Nephron progenitor cell (in vitro differentiated cells): ENCODE measurements at regions not wholly inside any gene's neighbourhood (a gene's known extent, or its start where the extent isn't known, plus 50 kb on each side); places are given as distances from the start of the nearest gene placed in this dataset.

ENCODE experiments used
- DNase-seq: peaks from one replicate; pipeline ENCODE4 v3.0.0; 2021
- H3K27ac Mint-ChIP-seq: 2 replicates; pipeline ENCODE4 v1.8.0; 2021; ENCODE audit warnings: mild to moderate bottlenecking, moderate library complexity, mixed read lengths
- H3K27me3 Mint-ChIP-seq: 2 replicates; pipeline ENCODE4 v1.8.0; 2021; ENCODE audit warnings: mild to moderate bottlenecking, low read depth, mixed read lengths; ENCODE audit not compliant: poor library complexity
- H3K36me3 Mint-ChIP-seq: 2 replicates; pipeline ENCODE4 v1.8.0; 2021; ENCODE audit warnings: low read depth, mixed read lengths
- H3K4me1 Mint-ChIP-seq: 2 replicates; pipeline ENCODE4 v1.8.0; 2021; ENCODE audit warnings: mixed read lengths
- H3K4me3 Mint-ChIP-seq: 2 replicates; pipeline ENCODE4 v1.8.0; 2021; ENCODE audit warnings: mild to moderate bottlenecking, moderate library complexity, mixed read lengths
- H3K9me3 Mint-ChIP-seq: 2 replicates; pipeline ENCODE4 v1.8.0; 2021; ENCODE audit warnings: mild to moderate bottlenecking, moderate library complexity, mixed read lengths
- CTCF ChIP-seq: fragments of 200-600 bp; sonication (generic); IDR thresholded peaks from 2 replicates; pipeline ENCODE4 v1.5.0; 2021; ENCODE audit warnings: antibody characterized with exemption

- Mint-ChIP-seq H3K4me1 (no peaks in the 10 kb centered on the region), H3K9me3 (peaks cover 5% of the 10 kb centered on the region), H3K27me3 (peaks cover 21% of the 10 kb centered on the region), H3K36me3 (no peaks in the 10 kb centered on the region), H3K27ac (no peak overlapping the region), H3K4me3 (no peak overlapping the region)
- no peak for DNase-seq
- no peak for TF ChIP-seq CTCF
Observed at GRCh38 chr22:49163960-49164690, 663.5 kb downstream of the BRD1 start.

DNA sequence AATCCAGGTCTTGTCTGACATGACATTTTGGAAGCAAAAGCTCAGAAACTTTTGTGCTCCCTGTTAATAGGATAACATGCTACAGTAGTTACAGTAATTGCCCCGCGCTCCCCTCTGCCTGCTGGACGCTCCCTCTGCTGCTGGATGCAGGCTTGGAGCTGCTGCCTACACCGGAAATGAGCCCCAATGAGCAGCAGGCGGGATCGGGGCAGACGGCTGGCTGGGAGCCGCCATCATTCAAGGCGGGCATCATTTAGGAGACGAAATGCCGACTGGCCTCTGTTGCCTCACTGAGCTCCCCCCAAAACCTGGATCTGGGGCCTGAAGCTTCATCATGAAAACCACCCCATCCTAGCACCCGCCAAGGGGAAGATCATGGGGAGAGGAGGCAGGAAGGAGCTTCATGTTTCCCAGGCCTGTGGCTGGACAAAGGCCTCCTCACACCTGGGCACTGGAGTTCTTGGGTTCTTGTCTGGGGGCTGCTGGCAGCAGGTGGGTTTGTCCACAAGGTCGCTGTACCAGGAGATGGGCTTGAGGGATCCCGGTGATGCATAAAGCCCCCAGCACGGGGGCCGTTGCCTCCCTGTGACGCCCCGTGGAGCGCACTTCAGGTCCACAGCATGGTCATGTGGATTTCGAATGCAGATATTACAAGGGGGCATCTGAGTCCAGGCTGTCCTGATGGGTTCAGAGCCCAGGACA lies 664.3 kb downstream of the BRD1 start:
- no peaks in the 10 kb centered on the region for H3K4me1 Mint-ChIP-seq
- no peak overlapping the region for H3K4me3 Mint-ChIP-seq
- no peak overlapping the region for H3K27ac Mint-ChIP-seq
- H3K36me3 Mint-ChIP-seq = no peaks in the 10 kb centered on the region
- H3K9me3 Mint-ChIP-seq = peaks cover 4% of the 10 kb centered on the region
- TF ChIP-seq CTCF = no peak
- DNase-seq = no peak
- H3K27me3 Mint-ChIP-seq = peaks cover 17% of the 10 kb centered on the region

- no peaks in the 10 kb centered on the region for H3K36me3 Mint-ChIP-seq
- H3K4me3 Mint-ChIP-seq = no peak overlapping the region
- DNase-seq = no peak
- H3K4me1 Mint-ChIP-seq = no peaks in the 10 kb centered on the region
- no peaks in the 10 kb centered on the region for H3K9me3 Mint-ChIP-seq
- TF ChIP-seq CTCF = no peak
- H3K27me3 Mint-ChIP-seq = peaks cover 18% of the 10 kb centered on the region
- H3K27ac Mint-ChIP-seq = no peak overlapping the region
Observed at GRCh38 chr22:49162841-49163240, 664.8 kb downstream of the BRD1 start.

DNA sequence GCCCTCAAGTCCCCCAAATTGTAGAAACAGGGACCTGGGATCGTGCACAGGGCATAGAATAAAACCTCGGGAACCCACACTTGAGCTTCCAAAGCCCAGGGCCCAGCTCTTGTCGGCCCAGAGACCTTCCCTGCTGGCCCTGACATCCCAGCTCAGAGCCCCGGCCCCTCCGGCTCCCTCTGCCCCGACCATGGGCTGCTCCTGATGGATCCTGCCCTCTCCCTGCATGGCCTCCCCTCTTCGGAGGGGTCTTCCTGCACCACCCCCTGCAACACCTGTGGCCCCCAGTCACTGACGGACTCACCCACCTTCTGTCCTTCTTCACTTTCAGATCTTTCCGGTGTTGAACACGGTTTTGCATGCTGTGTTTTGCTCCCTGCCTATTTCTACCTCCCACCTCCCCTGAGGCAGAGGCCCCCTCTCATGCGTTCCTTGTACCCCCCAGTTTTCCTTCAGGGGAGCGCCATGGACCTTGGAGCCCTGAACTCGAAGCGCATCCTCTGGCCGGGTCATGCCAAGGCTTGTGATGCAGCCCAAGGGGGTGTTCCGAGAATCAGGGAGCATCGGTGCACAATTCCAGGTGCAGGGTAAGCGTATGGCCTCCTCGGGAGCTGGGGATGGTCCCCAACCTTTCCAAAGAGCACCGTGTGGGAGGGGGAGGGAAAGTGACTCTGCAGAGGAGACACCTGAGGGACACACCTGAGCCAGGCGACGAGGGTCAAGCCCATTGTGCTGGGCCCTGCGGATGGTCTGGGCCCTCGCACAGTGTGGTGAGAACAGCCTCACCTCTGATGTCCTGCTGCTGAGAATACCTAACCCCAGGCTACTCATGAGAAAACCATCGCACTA lies 666.4 kb downstream of the BRD1 start:
- Mint-ChIP-seq H3K36me3 (no peaks in the 10 kb centered on the region), H3K9me3 (no peaks in the 10 kb centered on the region), H3K27me3 (peaks cover 27% of the 10 kb centered on the region), H3K4me3 (no peak overlapping the region), H3K4me1 (peaks cover 8% of the 10 kb centered on the region), H3K27ac (no peak overlapping the region)
- TF ChIP-seq CTCF = no peak
- DNase-seq = no peak

GRCh38 chr22:49160261-49161001 lies 667.2 kb downstream of the BRD1 start:
- H3K27ac Mint-ChIP-seq = no peak overlapping the region
- H3K36me3 Mint-ChIP-seq = no peaks in the 10 kb centered on the region
- DNase-seq = no peak
- H3K9me3 Mint-ChIP-seq = no peaks in the 10 kb centered on the region
- TF ChIP-seq CTCF = no peak
- peaks cover 16% of the 10 kb centered on the region for H3K4me1 Mint-ChIP-seq
- peaks cover 23% of the 10 kb centered on the region for H3K27me3 Mint-ChIP-seq
- no peak overlapping the region for H3K4me3 Mint-ChIP-seq
